ENCODE measurements at regions not wholly inside any gene's neighbourhood (a gene's known extent, or its start where the extent isn't known, plus 50 kb on each side); places are given as distances from the start of the nearest gene placed in this dataset.

DNA sequence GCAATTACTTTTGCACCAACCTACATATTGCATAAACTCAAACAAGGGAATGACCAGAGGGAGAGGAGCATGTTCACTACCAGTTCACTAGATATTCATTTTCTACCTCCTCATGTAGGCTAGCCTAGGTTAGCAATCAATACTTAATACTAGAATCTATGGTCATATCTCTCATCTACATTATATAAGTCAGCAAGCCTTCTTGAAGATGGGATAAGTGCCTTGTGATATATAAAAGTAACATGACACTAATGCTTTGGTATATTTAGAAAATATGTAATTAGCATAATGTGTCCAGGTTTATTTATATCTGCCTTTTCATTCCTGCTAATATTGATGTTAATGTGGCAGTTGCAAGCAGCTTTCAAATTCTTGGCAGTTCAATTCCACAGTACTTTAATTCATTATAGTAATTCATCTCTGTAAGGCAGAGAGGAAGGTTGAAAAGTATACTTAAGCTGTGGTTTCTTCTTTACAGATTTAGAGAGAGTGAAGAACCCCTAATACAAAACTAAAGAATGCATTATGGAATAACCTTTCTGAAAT is 1613.2 kb upstream of the ACO1 start:
- no peak overlapping the region for H2BK5ac ChIP-seq (ENCODE audit: low read depth, low read length, poor library complexity, severe bottlenecking)
- H2BK15ac ChIP-seq (ENCODE audit: low read depth, low read length): no peak overlapping the region
- ATAC-seq (ENCODE audit: low read depth): no peak
- no peaks in the 10 kb centered on the region for H3K36me3 ChIP-seq (ENCODE audit: control insufficient read depth, insufficient read depth, low read length)
- no peak overlapping the region for H3K9ac ChIP-seq (ENCODE audit: low read depth, low read length)
- H4K91ac ChIP-seq (ENCODE audit: insufficient read depth, low read depth, low read length): no peak overlapping the region
- in situ Hi-C loops (cut with MboI; ENCODE audit: low sequenced_read_pairs): loop anchor here (25.0 kb wide), 1 partner anchor 109 kb away; no protein-coding TSS in a partner anchor
- no peaks in the 10 kb centered on the region for H3K79me1 ChIP-seq (ENCODE audit: low read depth in 1 of 2, low read length in 2 of 2)
- TF ChIP-seq MAFK (IDR thresholded peaks at IDR 0.05; ENCODE audit: low read depth, low read length) (no peak), RFX5 (IDR thresholded peaks at IDR 0.05; ENCODE audit: low read depth, low read length) (no peak), MAZ (IDR thresholded peaks at IDR 0.05; ENCODE audit: borderline replicate concordance, low read depth, low read length) (no peak), RAD21 (IDR thresholded peaks at IDR 0.05; ENCODE audit: low read length) (no peak), RCOR1 (IDR thresholded peaks at IDR 0.05; ENCODE audit: insufficient replicate concordance, low read length) (no peak), NFE2L2 (IDR thresholded peaks at IDR 0.05; ENCODE audit: low read depth, low read length) (no peak), POLR2A (IDR thresholded peaks at IDR 0.05; ENCODE audit: low read depth, low read length) (no peak), CHD1 (IDR thresholded peaks at IDR 0.05; ENCODE audit: low read depth, low read length) (no peak)
- TF ChIP-seq, protein P1, sequence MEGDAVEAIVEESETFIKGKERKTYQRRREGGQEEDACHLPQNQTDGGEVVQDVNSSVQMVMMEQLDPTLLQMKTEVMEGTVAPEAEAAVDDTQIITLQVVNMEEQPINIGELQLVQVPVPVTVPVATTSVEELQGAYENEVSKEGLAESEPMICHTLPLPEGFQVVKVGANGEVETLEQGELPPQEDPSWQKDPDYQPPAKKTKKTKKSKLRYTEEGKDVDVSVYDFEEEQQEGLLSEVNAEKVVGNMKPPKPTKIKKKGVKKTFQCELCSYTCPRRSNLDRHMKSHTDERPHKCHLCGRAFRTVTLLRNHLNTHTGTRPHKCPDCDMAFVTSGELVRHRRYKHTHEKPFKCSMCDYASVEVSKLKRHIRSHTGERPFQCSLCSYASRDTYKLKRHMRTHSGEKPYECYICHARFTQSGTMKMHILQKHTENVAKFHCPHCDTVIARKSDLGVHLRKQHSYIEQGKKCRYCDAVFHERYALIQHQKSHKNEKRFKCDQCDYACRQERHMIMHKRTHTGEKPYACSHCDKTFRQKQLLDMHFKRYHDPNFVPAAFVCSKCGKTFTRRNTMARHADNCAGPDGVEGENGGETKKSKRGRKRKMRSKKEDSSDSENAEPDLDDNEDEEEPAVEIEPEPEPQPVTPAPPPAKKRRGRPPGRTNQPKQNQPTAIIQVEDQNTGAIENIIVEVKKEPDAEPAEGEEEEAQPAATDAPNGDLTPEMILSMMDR (conservative IDR thresholded peaks at IDR 0.05; ENCODE audit: low read depth, low read length): no peak
- TF ChIP-seq, protein P2, sequence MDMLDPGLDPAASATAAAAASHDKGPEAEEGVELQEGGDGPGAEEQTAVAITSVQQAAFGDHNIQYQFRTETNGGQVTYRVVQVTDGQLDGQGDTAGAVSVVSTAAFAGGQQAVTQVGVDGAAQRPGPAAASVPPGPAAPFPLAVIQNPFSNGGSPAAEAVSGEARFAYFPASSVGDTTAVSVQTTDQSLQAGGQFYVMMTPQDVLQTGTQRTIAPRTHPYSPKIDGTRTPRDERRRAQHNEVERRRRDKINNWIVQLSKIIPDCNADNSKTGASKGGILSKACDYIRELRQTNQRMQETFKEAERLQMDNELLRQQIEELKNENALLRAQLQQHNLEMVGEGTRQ (IDR thresholded peaks at IDR 0.05; ENCODE audit: low read depth, low read length): no peak
- H3K56ac ChIP-seq (ENCODE audit: extremely low read depth, insufficient read depth, low read length): no peak overlapping the region
- no peak for DNase-seq
- no peak overlapping the region for H4K8ac ChIP-seq (ENCODE audit: low read depth in 2 of 2, low read length in 2 of 2)
- H2BK20ac ChIP-seq (ENCODE audit: low read depth, low read length): no peak overlapping the region
- no peak overlapping the region for H2AFZ ChIP-seq (replicated peaks; ENCODE audit: low read length, poor library complexity)
- H2AK9ac ChIP-seq (replicated peaks; ENCODE audit: low read depth, low read length, poor library complexity): no peak overlapping the region
- peaks cover 13% of the 10 kb centered on the region for H3K9me3 ChIP-seq (ENCODE audit: control insufficient read depth, insufficient read depth, low read length)
- H2BK120ac ChIP-seq (ENCODE audit: low read depth, low read length): no peak overlapping the region
- H3K4me2 ChIP-seq (ENCODE audit: low read depth, low read length): no peak overlapping the region
- no peaks in the 10 kb centered on the region for H3K27me3 ChIP-seq (ENCODE audit: control insufficient read depth, insufficient read depth, low read length)
- no peak overlapping the region for H3K4me3 ChIP-seq (ENCODE audit: insufficient read depth, low read depth, low read length)
- ChIA-PET POLR2A (ENCODE audit: unreplicated experiment) (no interaction called here), CTCF (interaction anchor here (0.6 kb wide), 1 partner anchor 807 kb away, joined by 3 read pairs; no protein-coding TSS in a partner anchor)
- H3K9me1 ChIP-seq (ENCODE audit: insufficient read depth, low read length): no peaks in the 10 kb centered on the region
- intact Hi-C loops (cut with micrococcal nuclease): no loop called here
- BruUV-seq (replicated peaks): no TSS peak
- H3K14ac ChIP-seq (replicated peaks; ENCODE audit: low read depth, low read length): no peak overlapping the region
- dilution Hi-C loops (cut with HindIII; ENCODE audit: low sequenced_read_pairs, unreplicated experiment): no loop called here
- no peak overlapping the region for H3K18ac ChIP-seq (ENCODE audit: low read depth, low read length)
- no peaks in the 10 kb centered on the region for H3K4me1 ChIP-seq (ENCODE audit: control insufficient read depth, insufficient read depth, low read length)
- no peak overlapping the region for H3K4ac ChIP-seq (ENCODE audit: low read depth, low read length)
- H3K23ac ChIP-seq (ENCODE audit: low read depth, low read length): no peak overlapping the region
- H2AK5ac ChIP-seq (ENCODE audit: low read depth, low read length): no peak overlapping the region
- no peak overlapping the region for H3K27ac ChIP-seq (ENCODE audit: insufficient read depth, low read length)
- H4K5ac ChIP-seq (ENCODE audit: low read depth, low read length): no peak overlapping the region
- no peaks in the 10 kb centered on the region for H4K20me1 ChIP-seq (ENCODE audit: insufficient read depth, low read length)
